Epithelial cell of proximal tubule (primary cell): ENCODE measurements at regions not wholly inside any gene's neighbourhood (a gene's known extent, or its start where the extent isn't known, plus 50 kb on each side); places are given as distances from the start of the nearest gene placed in this dataset.
"Not testable (repeated sequence)": the region's sequence is repeated elsewhere in the genome, so short reads cannot be mapped to it uniquely, and the experiment has no call there.

ENCODE experiments used
- DNase-seq: peaks from one replicate; pipeline ENCODE4 v3.0.0-alpha.2; 2011; ENCODE audit warnings: low read depth
- H3K4me3 ChIP-seq: 2 replicates; pipeline ENCODE4 v1.5.1; 2011; ENCODE audit warnings: low read depth, mild to moderate bottlenecking, low read length
- TF ChIP-seq, protein P1 (sequence below): conservative IDR thresholded peaks from 2 replicates; pipeline ENCODE4 v1.5.1; 2012; ENCODE audit warnings: low read depth, mild to moderate bottlenecking, low read length

DNA sequence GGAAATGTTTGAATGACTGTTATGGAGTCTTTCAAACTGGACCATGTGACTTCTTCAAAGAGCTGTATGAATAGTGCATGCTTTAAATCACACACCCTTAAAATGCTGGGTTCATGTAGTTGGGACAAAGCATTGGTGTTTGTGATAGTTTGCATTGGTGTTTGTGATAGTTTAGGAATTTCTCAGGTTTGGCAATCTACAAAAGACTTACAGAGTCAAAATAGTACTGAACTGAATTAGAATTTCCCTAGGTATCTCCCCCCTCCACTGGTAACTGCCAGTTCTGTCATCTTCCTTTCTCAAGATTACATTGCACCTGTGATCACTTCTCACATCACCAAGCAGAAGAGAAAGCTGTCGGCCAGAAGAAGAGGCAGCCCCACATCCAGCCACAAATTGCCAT, 261.1 kb downstream of the GATA3 start:
- TF ChIP-seq, protein P1, sequence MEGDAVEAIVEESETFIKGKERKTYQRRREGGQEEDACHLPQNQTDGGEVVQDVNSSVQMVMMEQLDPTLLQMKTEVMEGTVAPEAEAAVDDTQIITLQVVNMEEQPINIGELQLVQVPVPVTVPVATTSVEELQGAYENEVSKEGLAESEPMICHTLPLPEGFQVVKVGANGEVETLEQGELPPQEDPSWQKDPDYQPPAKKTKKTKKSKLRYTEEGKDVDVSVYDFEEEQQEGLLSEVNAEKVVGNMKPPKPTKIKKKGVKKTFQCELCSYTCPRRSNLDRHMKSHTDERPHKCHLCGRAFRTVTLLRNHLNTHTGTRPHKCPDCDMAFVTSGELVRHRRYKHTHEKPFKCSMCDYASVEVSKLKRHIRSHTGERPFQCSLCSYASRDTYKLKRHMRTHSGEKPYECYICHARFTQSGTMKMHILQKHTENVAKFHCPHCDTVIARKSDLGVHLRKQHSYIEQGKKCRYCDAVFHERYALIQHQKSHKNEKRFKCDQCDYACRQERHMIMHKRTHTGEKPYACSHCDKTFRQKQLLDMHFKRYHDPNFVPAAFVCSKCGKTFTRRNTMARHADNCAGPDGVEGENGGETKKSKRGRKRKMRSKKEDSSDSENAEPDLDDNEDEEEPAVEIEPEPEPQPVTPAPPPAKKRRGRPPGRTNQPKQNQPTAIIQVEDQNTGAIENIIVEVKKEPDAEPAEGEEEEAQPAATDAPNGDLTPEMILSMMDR, result no peak
- H3K4me3 ChIP-seq, result no peak overlapping the region
- no peak for DNase-seq

DNA sequence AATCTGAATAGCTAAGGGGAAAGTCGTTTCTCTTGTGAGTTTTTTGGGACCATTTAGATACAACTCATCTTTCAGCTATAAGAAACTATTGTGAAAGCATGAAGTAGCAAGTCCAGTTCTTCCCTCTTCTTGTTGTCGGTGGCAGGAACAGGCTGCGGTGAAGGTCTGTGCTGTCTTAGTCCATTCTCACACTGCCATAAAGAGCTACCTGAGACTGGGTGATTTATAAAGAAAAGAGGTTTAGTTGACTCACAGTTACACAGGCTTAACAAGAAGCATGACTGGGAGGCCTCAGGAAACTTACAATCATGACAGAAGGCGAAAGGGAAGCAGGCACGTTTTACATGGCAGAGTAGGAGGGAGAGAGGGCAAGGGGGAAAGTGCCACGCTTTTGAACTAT, 261.8 kb downstream of the GATA3 start:
- TF ChIP-seq, protein P1, result no peak

DNA sequence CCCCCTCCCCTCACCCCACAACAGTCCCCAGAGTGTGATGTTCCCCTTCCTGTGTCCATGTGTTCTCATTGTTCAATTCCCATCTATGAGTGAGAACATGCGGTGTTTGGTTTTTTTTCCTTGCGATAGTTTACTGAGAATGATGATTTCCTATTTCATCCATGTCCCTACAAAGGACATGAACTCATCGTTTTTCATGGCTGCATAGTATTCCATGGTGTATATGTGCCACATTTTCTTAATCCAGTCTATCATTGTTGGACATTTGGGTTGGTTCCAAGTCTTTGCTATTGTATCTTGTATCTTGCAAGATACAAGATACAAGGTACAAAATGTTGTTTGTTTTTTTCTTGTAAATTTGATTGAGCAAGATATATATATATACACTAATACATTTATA, 263.9 kb downstream of the GATA3 start:
- H3K4me3 ChIP-seq, DNase-seq: not testable (repeated sequence)

More for the DNA sequence above, 261.8 kb downstream of the GATA3 start:
- DNase-seq, result no peak
- no peak overlapping the region for H3K4me3 ChIP-seq

DNA sequence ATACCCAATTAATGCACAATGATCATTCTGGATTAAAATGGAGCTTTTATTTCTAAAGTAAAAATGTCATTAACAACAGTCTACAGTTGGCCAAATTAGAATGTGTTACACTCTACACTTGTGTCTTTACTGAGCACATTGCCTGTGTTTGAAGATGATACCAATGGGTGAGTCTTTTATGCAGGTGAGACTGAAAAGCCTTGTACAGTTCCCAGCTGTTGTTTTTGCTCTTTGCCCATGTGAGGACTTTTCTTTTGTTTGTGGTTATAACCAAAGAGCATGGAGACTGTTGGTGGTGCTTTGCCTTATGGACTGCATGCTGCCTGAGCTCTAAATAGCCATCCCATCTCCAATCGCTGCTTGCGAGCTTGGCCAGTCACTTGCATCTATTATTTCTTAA, 264.5 kb downstream of the GATA3 start:
- no peak for DNase-seq
- H3K4me3 ChIP-seq, result no peak overlapping the region
- TF ChIP-seq, protein P1, result no peak

DNA sequence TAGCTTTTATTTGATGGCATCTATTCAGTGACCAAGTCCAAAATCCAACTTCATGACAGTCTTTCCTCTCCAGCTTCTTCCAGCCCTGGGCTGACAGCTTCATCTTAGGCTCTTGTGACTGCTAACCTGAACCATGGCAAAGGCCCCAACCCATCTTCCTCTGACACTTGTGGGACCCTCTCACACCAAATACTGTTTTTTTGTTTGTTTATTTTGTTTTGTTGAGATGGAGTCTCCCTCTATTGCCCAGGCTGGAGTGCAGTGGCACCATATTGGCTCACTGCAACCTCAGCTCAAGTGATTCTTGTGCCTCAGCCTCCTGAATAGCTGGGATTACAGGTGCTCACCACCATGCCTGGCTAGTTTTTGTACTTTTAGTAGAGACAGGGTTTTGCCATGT, 265.2 kb downstream of the GATA3 start:
- TF ChIP-seq, protein P1, result no peak
- no peak for DNase-seq

DNA sequence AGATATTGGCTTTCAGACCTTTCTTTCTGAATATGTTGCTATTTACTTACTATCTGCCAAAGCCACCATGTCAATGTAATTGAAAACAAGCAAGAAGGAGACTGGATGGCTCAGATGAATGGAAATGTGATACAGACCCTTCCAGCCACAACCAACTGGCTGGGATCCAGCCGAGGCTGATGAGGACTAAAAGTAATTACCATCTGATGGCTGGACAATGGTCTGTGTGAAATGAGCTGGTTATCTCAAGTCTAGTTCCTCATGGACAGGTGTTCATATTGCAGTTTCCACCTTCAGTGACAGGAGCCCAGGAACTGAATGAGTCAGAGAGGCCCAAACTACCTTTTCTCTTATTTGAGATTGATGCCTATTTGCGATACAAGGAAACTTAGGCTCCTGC, 267.5 kb downstream of the GATA3 start:
- TF ChIP-seq, protein P1, result no peak
- DNase-seq, result no peak
- H3K4me3 ChIP-seq, result no peak overlapping the region

More for the DNA sequence above, 265.2 kb downstream of the GATA3 start:
- no peak overlapping the region for H3K4me3 ChIP-seq

DNA sequence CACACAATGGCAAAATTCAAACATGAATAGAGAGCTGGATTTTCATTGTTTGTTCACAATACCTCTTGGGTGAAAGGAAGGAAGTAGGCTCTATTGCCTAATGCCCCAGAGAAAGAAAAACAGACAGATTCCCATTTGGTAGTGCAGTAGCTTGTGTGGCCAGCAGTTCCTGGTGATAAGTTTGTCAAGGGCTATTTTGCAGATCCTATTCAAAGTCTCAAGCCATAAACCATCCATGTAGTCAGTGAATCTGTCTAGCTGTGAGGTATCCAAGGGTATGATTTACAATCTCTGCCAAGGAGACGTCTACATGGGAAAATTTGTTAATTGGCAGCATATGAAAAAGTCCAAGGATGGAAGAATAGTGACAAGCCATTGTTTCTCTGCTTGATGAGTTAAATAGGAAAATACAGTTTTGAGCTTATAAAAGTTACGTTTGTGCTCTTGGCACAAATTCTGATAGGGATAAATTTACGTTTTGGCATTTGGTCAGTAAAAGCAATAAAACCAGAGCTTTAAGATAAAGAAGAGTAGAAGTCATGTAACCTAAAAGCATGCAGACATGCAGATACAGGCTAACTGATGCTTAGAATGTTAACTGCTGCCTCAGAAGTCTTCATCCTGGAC, 269.1 kb downstream of the GATA3 start:
- DNase-seq, result no peak
- no peak overlapping the region for H3K4me3 ChIP-seq
- TF ChIP-seq, protein P1, result no peak
